ENCODE measurements at regions not wholly inside any gene's neighbourhood (a gene's known extent, or its start where the extent isn't known, plus 50 kb on each side); places are given as distances from the start of the nearest gene placed in this dataset.

GRCh38 chr10:117617659-117618058, 75.1 kb downstream of the EMX2 start (continued):
- TF ChIP-seq RELB (IDR thresholded peaks at IDR 0.05; ENCODE audit: low read depth) (peak; percentile 24; the same call in 1 of the 2 replicates), BCL11A (IDR thresholded peaks at IDR 0.05; ENCODE audit: low read depth, low read length) (no peak), ZNF24 (IDR thresholded peaks at IDR 0.05) (no peak), ZNF217 (IDR thresholded peaks at IDR 0.05) (0 out of 2 replicates have a peak, but pooled peaks have one; percentile 13), ZNF622 (IDR thresholded peaks at IDR 0.05) (no peak), NKRF (conservative IDR thresholded peaks at IDR 0.05) (no peak), DPF2 (IDR thresholded peaks at IDR 0.05) (0 out of 2 replicates have a peak, but pooled peaks have one; percentile 52), BHLHE40 (IDR thresholded peaks at IDR 0.05; ENCODE audit: borderline replicate concordance in 1 of 2, low read depth in 2 of 2, low read length in 1 of 2) (peak; percentile 10 to 62; a peak in 2 of 4 replicates), ZBTB33 (IDR thresholded peaks at IDR 0.05) (no peak), GATAD2B (conservative IDR thresholded peaks at IDR 0.05; ENCODE audit: low read depth) (0 out of 2 replicates have a peak, but pooled peaks have one; percentile 37), IKZF2 (IDR thresholded peaks at IDR 0.05) (peak; percentile 40 to 44; a peak in 2 of 4 replicates), TAF1 (IDR thresholded peaks at IDR 0.05; ENCODE audit: borderline replicate concordance, low read depth, low read length) (no peak), ZNF687 (IDR thresholded peaks at IDR 0.05) (0 out of 2 replicates have a peak, but pooled peaks have one; percentile 20), LARP7 (IDR thresholded peaks at IDR 0.05) (0 out of 2 replicates have a peak, but pooled peaks have one; percentile 23), MEF2B (IDR thresholded peaks at IDR 0.05; ENCODE audit: partially characterized antibody, poor library complexity, severe bottlenecking) (peak; percentile 70), SMARCA5 (IDR thresholded peaks at IDR 0.05) (peak; percentile 32; the same call in 1 of the 2 replicates), BMI1 (IDR thresholded peaks at IDR 0.05; ENCODE audit: borderline replicate concordance) (no peak), MTA2 (IDR thresholded peaks at IDR 0.05; ENCODE audit: low read depth) (peak; percentile 72; the same call in 1 of the 2 replicates), IKZF1 (conservative IDR thresholded peaks at IDR 0.05) (peak; percentile 47; the same call in 1 of the 2 replicates)

Data from GM12878 (cell line).